ENCODE measurements at regions not wholly inside any gene's neighbourhood (a gene's known extent, or its start where the extent isn't known, plus 50 kb on each side); places are given as distances from the start of the nearest gene placed in this dataset.

GRCh38 chr5:165101709-165102108 lies 1596.3 kb downstream of the MAT2B start:
- FAIRE-seq (no peak), ATAC-seq (no peak), DNase-seq (ENCODE audit: low spot score) (no peak)
- ChIA-PET POLR2A (no interaction called here), CTCF (ENCODE audit: low intra/inter-chr PET ratio, low total read pairs) (no interaction called here)
- Histone ChIP-seq H2AFZ (ENCODE audit: low read length) (no peak overlapping the region), H3K4me3 (replicated peaks in 1 of 3; ENCODE audit: insufficient read depth in 1 of 3, low read depth in 2 of 3, low read length in 3 of 3) (no peak overlapping the region), H3K79me2 (ENCODE audit: insufficient read depth, low read length) (no peaks in the 10 kb centered on the region), H3K27me3 (ENCODE audit: control insufficient read depth in 1 of 2, insufficient read depth in 2 of 2, low read length in 2 of 2) (no peaks in the 10 kb centered on the region), H4K20me1 (ENCODE audit: insufficient read depth, low read length) (no peaks in the 10 kb centered on the region), H3K27ac (ENCODE audit: extremely low read length, insufficient read depth, low read length) (no peak overlapping the region), H3K36me3 (replicated peaks in 1 of 2; ENCODE audit: control insufficient read depth in 1 of 2, insufficient read depth in 2 of 2, low read length in 2 of 2) (no peaks in the 10 kb centered on the region), H3K4me2 (ENCODE audit: low read depth, low read length) (no peak overlapping the region), H3K9ac (ENCODE audit: insufficient read depth, low read depth, low read length) (no peak overlapping the region), H3K9me3 (ENCODE audit: low read length) (peaks cover 81% of the 10 kb centered on the region), H3K4me1 (ENCODE audit: insufficient read depth, low read length) (no peaks in the 10 kb centered on the region)
- WGBS (ENCODE audit: low lambda C conversion rate) = 42% methylated on average over 3 of the region's 3 CpGs
- no TSS peak for BruUV-seq (replicated peaks)
- intact Hi-C loops (cut with micrococcal nuclease; ENCODE audit: unreplicated experiment) (no loop called here), in situ Hi-C loops (cut with HindIII; ENCODE audit: extremely low pct_ligation_motif_present, low pct_unique_long_range_greater_than_20kb) (no loop called here)
- TF ChIP-seq ZNF263 (CRISPR knock-in tag; IDR thresholded peaks at IDR 0.05) (no peak), SRF (IDR thresholded peaks at IDR 0.05; ENCODE audit: low read depth, low read length) (no peak), REPIN1 (CRISPR knock-in tag; IDR thresholded peaks at IDR 0.05; ENCODE audit: borderline replicate concordance, low read depth) (no peak)

DNA sequence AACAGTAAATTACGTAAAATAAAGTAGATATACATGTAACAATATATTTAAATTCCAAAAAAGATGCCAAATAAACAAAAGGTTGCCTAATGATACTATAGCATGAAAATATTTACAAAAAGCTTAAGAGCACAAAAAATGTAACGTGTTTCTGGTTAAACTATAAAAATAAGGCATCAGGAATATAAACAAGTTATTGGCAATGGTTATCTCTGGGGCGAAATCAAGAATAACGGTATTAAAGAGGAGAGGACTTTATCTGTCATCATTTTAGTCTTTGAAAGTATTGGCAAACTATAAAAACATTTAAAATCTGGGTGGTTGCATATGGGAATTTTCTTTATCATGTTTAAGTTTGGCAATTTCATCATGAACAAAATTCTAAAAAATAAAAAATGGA lies 1599.2 kb downstream of the MAT2B start:
- in situ Hi-C loops (cut with HindIII; ENCODE audit: extremely low pct_ligation_motif_present, low pct_unique_long_range_greater_than_20kb) (no loop called here), intact Hi-C loops (cut with micrococcal nuclease; ENCODE audit: unreplicated experiment) (no loop called here)
- BruUV-seq (replicated peaks) = no TSS peak

More for the DNA sequence above, 1599.2 kb downstream of the MAT2B start:
- Histone ChIP-seq H3K4me2 (ENCODE audit: low read depth, low read length) (no peak overlapping the region), H3K9me3 (ENCODE audit: low read length) (peaks cover 71% of the 10 kb centered on the region), H3K9ac (ENCODE audit: insufficient read depth, low read depth, low read length) (no peak overlapping the region), H3K4me1 (ENCODE audit: insufficient read depth, low read length) (no peaks in the 10 kb centered on the region), H2AFZ (ENCODE audit: low read length) (no peak overlapping the region), H4K20me1 (ENCODE audit: insufficient read depth, low read length) (no peaks in the 10 kb centered on the region), H3K4me3 (replicated peaks in 1 of 3; ENCODE audit: insufficient read depth in 1 of 3, low read depth in 2 of 3, low read length in 3 of 3) (no peak overlapping the region), H3K27me3 (ENCODE audit: control insufficient read depth in 1 of 2, insufficient read depth in 2 of 2, low read length in 2 of 2) (no peaks in the 10 kb centered on the region), H3K27ac (ENCODE audit: extremely low read length, insufficient read depth, low read length) (no peak overlapping the region), H3K79me2 (ENCODE audit: insufficient read depth, low read length) (no peaks in the 10 kb centered on the region), H3K36me3 (replicated peaks in 1 of 2; ENCODE audit: control insufficient read depth in 1 of 2, insufficient read depth in 2 of 2, low read length in 2 of 2) (no peaks in the 10 kb centered on the region)
- FAIRE-seq (no peak), DNase-seq (ENCODE audit: low spot score) (no peak), ATAC-seq (no peak)
- under 1% methylated on average over 4 of the region's 4 CpGs for WGBS (ENCODE audit: low lambda C conversion rate)
- CTCF ChIA-PET (ENCODE audit: low intra/inter-chr PET ratio, low total read pairs) = no interaction called here
- POLR2A ChIA-PET = no interaction called here
- TF ChIP-seq KDM2A (CRISPR knock-in tag; IDR thresholded peaks at IDR 0.05; ENCODE audit: borderline replicate concordance, low read depth) = no peak
- TF ChIP-seq ATF7-NPFF (CRISPR knock-in tag; IDR thresholded peaks at IDR 0.05; ENCODE audit: low read depth) = no peak
- no peak for TF ChIP-seq ZNF124 (CRISPR knock-in tag; IDR thresholded peaks at IDR 0.05)
- no peak for TF ChIP-seq HNRNPL (IDR thresholded peaks at IDR 0.05; ENCODE audit: low read depth, low read length)
- TF ChIP-seq ZNF24 (IDR thresholded peaks at IDR 0.05) = no peak
- TF ChIP-seq, protein P1, sequence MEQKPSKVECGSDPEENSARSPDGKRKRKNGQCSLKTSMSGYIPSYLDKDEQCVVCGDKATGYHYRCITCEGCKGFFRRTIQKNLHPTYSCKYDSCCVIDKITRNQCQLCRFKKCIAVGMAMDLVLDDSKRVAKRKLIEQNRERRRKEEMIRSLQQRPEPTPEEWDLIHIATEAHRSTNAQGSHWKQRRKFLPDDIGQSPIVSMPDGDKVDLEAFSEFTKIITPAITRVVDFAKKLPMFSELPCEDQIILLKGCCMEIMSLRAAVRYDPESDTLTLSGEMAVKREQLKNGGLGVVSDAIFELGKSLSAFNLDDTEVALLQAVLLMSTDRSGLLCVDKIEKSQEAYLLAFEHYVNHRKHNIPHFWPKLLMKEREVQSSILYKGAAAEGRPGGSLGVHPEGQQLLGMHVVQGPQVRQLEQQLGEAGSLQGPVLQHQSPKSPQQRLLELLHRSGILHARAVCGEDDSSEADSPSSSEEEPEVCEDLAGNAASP (CRISPR knock-in tag; IDR thresholded peaks at IDR 0.05; ENCODE audit: borderline replicate concordance) = no peak
- no peak for TF ChIP-seq FIP1L1 (IDR thresholded peaks at IDR 0.05; ENCODE audit: borderline replicate concordance, insufficient read depth, low read depth, low read length)
- no peak for TF ChIP-seq THAP11 (CRISPR knock-in tag; IDR thresholded peaks at IDR 0.05)
- TF ChIP-seq BHLHE40 (IDR thresholded peaks at IDR 0.05; ENCODE audit: low read length) = no peak
- TF ChIP-seq SKI (IDR thresholded peaks at IDR 0.05; ENCODE audit: partially characterized antibody) = no peak
- TF ChIP-seq DNMT1 (CRISPR knock-in tag; IDR thresholded peaks at IDR 0.05) = no peak
